Keratinocyte (primary cell): ENCODE measurements at regions not wholly inside any gene's neighbourhood (a gene's known extent, or its start where the extent isn't known, plus 50 kb on each side); places are given as distances from the start of the nearest gene placed in this dataset.

ENCODE experiments used
- DNase-seq: peaks from one replicate; pipeline ENCODE4 v3.0.0-alpha.2; 2011; ENCODE audit warnings: low read depth, missing footprints, low spot score
- FAIRE-seq: peaks from 2 replicates; lab custom pipeline; 2011; peaks lifted over from hg19 to GRCh38; lab: Jason Lieb, UNC
- H2AFZ ChIP-seq: 2 replicates; pipeline ENCODE4 v1.6.0; 2012; ENCODE audit warnings: low read length, control low read depth, inconsistent platforms; ENCODE audit not compliant: control insufficient read depth
- H3K27ac ChIP-seq: 2 replicates; pipeline ENCODE4 v1.5.1; 2011; ENCODE audit warnings: low read length; ENCODE audit not compliant: control insufficient read depth, insufficient read depth
- H3K27me3 ChIP-seq: 3 replicates; pipeline ENCODE4 v1.6.0; 2011; ENCODE audit warnings: low read length; ENCODE audit not compliant: control insufficient read depth, insufficient read depth; ENCODE audit errors: extremely low read depth
- H3K36me3 ChIP-seq, 2 experiments: 2 replicates in 1 of 2; 3 replicates in 1 of 2; pipeline ENCODE4 v1.5.1; 2011; ENCODE audit warnings: low read length in 2 of 2, mild to moderate bottlenecking in 1 of 2; ENCODE audit not compliant: control insufficient read depth in 2 of 2, insufficient read depth in 2 of 2; ENCODE audit errors: extremely low read depth in 1 of 2
- H3K4me1 ChIP-seq: 3 replicates; pipeline ENCODE4 v1.5.1; 2011; ENCODE audit warnings: low read length; ENCODE audit not compliant: control insufficient read depth, insufficient read depth; ENCODE audit errors: extremely low read depth
- H3K4me2 ChIP-seq: 3 replicates; pipeline ENCODE4 v1.6.0; 2011; ENCODE audit warnings: low read depth, low read length; ENCODE audit not compliant: control insufficient read depth, insufficient read depth; ENCODE audit errors: extremely low read depth
- H3K4me3 ChIP-seq, 3 experiments: fragments of 200-600 bp in 1 of 3; sonication (generic) in 1 of 3; 2 replicates in 2 of 3; 3 replicates in 1 of 3; pipeline ENCODE4 v1.5.1; 2011 to 2016; ENCODE audit warnings: low read length in 3 of 3, mild to moderate bottlenecking in 3 of 3, control low read depth in 2 of 3, inconsistent platforms in 1 of 3, low read depth in 1 of 3, mixed read lengths in 1 of 3, mixed run types in 1 of 3, moderate library complexity in 1 of 3; ENCODE audit not compliant: control insufficient read depth in 2 of 3, insufficient read depth in 2 of 3; ENCODE audit errors: extremely low read depth in 1 of 3
- H3K79me2 ChIP-seq: 2 replicates; pipeline ENCODE4 v1.6.0; 2012; ENCODE audit warnings: low read length; ENCODE audit not compliant: control insufficient read depth, insufficient read depth
- H3K9ac ChIP-seq: 3 replicates; pipeline ENCODE4 v1.6.0; 2011; ENCODE audit warnings: low read length; ENCODE audit not compliant: control insufficient read depth, insufficient read depth; ENCODE audit errors: extremely low read depth
- H3K9me1 ChIP-seq: 3 replicates; pipeline ENCODE4 v1.6.0; 2011; ENCODE audit warnings: low read length; ENCODE audit not compliant: control insufficient read depth, insufficient read depth; ENCODE audit errors: extremely low read depth
- H3K9me3 ChIP-seq: 2 replicates; pipeline ENCODE4 v1.5.1; 2012; ENCODE audit warnings: low read depth, low read length; ENCODE audit not compliant: control insufficient read depth
- H4K20me1 ChIP-seq: 3 replicates; pipeline ENCODE4 v1.6.0; 2011; ENCODE audit warnings: low read length; ENCODE audit not compliant: control insufficient read depth, insufficient read depth; ENCODE audit errors: extremely low read depth
- CTCF ChIP-seq, 3 experiments: IDR thresholded peaks in 1 of 3; conservative IDR thresholded peaks in 1 of 3; optimal IDR thresholded peaks in 1 of 3; 2 replicates in 2 of 3; 3 replicates in 1 of 3; pipeline versions ENCODE3 to v1.5.1; 2011; ENCODE audit warnings: low read length in 3 of 3, mild to moderate bottlenecking in 3 of 3, moderate library complexity in 2 of 3, control low read depth in 1 of 3, inconsistent platforms in 1 of 3; ENCODE audit not compliant: insufficient read depth in 2 of 3; ENCODE audit errors: extremely low read depth in 1 of 3
- EZH2 ChIP-seq: IDR thresholded peaks from one replicate; pipeline ENCODE4 v1.6.1; 2012; ENCODE audit warnings: inconsistent platforms, mild to moderate bottlenecking, low read length, moderate library complexity
- dilution Hi-C: fragments of 300-500 bp; cut with MboI; formaldehyde crosslinking; loops from one replicate; pipeline ENCODE4 v1.7.0; 2020; ENCODE audit warnings: low sequenced_read_pairs; ENCODE audit not compliant: extremely low pct_ligation_motif_present

- no peaks in the 10 kb centered on the region for H3K79me2 ChIP-seq
- FAIRE-seq (no peak), DNase-seq (no peak)
- no peaks in the 10 kb centered on the region for H3K9me1 ChIP-seq
- H3K9me3 ChIP-seq: no peaks in the 10 kb centered on the region
- no peak overlapping the region for H3K9ac ChIP-seq
- H3K4me3 ChIP-seq: no peak overlapping the region
- no peak overlapping the region for H3K4me2 ChIP-seq
- H3K27me3 ChIP-seq: no peaks in the 10 kb centered on the region
- no peak overlapping the region for H3K27ac ChIP-seq
- dilution Hi-C loops: no loop called here
- H3K4me1 ChIP-seq: no peaks in the 10 kb centered on the region
- no peak overlapping the region for H2AFZ ChIP-seq
- no peak for TF ChIP-seq EZH2
- no peak for TF ChIP-seq CTCF (optimal IDR thresholded peaks at IDR 0.05 in 1 of 3, IDR thresholded peaks at IDR 0.05 in 1 of 3, conservative IDR thresholded peaks at IDR 0.05 in 1 of 3; ENCODE audit: extremely low read depth in 1 of 3, insufficient read depth in 2 of 3, low read length in 3 of 3)
- H3K36me3 ChIP-seq: no peaks in the 10 kb centered on the region
- no peaks in the 10 kb centered on the region for H4K20me1 ChIP-seq
Observed at GRCh38 chr4:137630252-137630651, 98.0 kb upstream of the PCDH18 start.

- DNase-seq: no peak
- no peak overlapping the region for H3K4me3 ChIP-seq
- FAIRE-seq: peak; percentile 32
- H4K20me1 ChIP-seq: no peaks in the 10 kb centered on the region
- H3K79me2 ChIP-seq: no peaks in the 10 kb centered on the region
- H3K9me3 ChIP-seq: no peaks in the 10 kb centered on the region
- H3K27me3 ChIP-seq: no peaks in the 10 kb centered on the region
- H3K9ac ChIP-seq: no peak overlapping the region
- dilution Hi-C loops: no loop called here
- no peaks in the 10 kb centered on the region for H3K9me1 ChIP-seq
- no peak overlapping the region for H2AFZ ChIP-seq
- H3K36me3 ChIP-seq: no peaks in the 10 kb centered on the region
- no peak overlapping the region for H3K27ac ChIP-seq
- TF ChIP-seq EZH2: no peak
- TF ChIP-seq CTCF (optimal IDR thresholded peaks at IDR 0.05 in 1 of 3, IDR thresholded peaks at IDR 0.05 in 1 of 3, conservative IDR thresholded peaks at IDR 0.05 in 1 of 3; ENCODE audit: extremely low read depth in 1 of 3, insufficient read depth in 2 of 3, low read length in 3 of 3): no peak
- no peak overlapping the region for H3K4me2 ChIP-seq
- H3K4me1 ChIP-seq: no peaks in the 10 kb centered on the region
Observed at GRCh38 chr4:137627739-137628460, 95.6 kb upstream of the PCDH18 start.
